Caco-2 (cell line): ENCODE measurements at regions not wholly inside any gene's neighbourhood (a gene's known extent, or its start where the extent isn't known, plus 50 kb on each side); places are given as distances from the start of the nearest gene placed in this dataset.
"Not testable (repeated sequence)": the region's sequence is repeated elsewhere in the genome, so short reads cannot be mapped to it uniquely, and the experiment has no call there.

ENCODE experiments used
- BruUV-seq: library from RNA; stranded (reverse); fragments of 400-500 nt; replicated peaks from 2 replicates; lab custom pipeline; 2021; lab: Mats Ljungman, UMichigan
- CTCF ChIA-PET: fragments of 300-600 bp; sonication (Branson Sonifier 250); formaldehyde crosslinking; loops from one replicate; lab custom pipeline; 2022; ENCODE audit warnings: antibody characterized with exemption; lab: Charles Lee
- POLR2A ChIA-PET: fragments of 300-600 bp; sonication (Branson Sonifier 250); formaldehyde crosslinking; loops from one replicate; lab custom pipeline; 2022; ENCODE audit warnings: antibody characterized with exemption; lab: Charles Lee
- DNase-seq, 2 experiments: peaks; one replicate each; pipeline versions ENCODE4 v3.0.0 to v3.0.0-alpha.2; 2020 to 2022
- H3K27me3 ChIP-seq: replicated peaks from 2 replicates; pipeline ENCODE4 v1.6.0; 2011; ENCODE audit warnings: low read length; ENCODE audit not compliant: control insufficient read depth, insufficient read depth
- H3K36me3 ChIP-seq: 2 replicates; pipeline ENCODE4 v1.5.1; 2011; ENCODE audit warnings: low read length; ENCODE audit not compliant: control insufficient read depth, insufficient read depth
- H3K4me1 ChIP-seq: fragments of 250-450 bp; sonication (Bioruptor Pico); 2 replicates; pipeline ENCODE4 v1.5.1; 2020; ENCODE audit warnings: mild to moderate bottlenecking
- H3K4me3 ChIP-seq: 2 replicates; pipeline ENCODE4 v1.5.1; 2011; ENCODE audit warnings: low read depth, mild to moderate bottlenecking, control low read depth, low read length
- H3K9me3 ChIP-seq: fragments of 250-450 bp; sonication (Bioruptor Pico); 2 replicates; pipeline ENCODE4 v1.5.1; 2020; ENCODE audit warnings: mild to moderate bottlenecking, moderate library complexity
- H3K27ac Mint-ChIP-seq: one replicate; pipeline ENCODE4 v1.8.0; 2022; ENCODE audit warnings: mixed read lengths; ENCODE audit not compliant: unreplicated experiment
- H3K27me3 Mint-ChIP-seq: one replicate; pipeline ENCODE4 v1.8.0; 2022; ENCODE audit warnings: mixed read lengths; ENCODE audit not compliant: insufficient read depth, unreplicated experiment
- H3K36me3 Mint-ChIP-seq: one replicate; pipeline ENCODE4 v1.8.0; 2022; ENCODE audit warnings: mild to moderate bottlenecking, mixed read lengths; ENCODE audit not compliant: insufficient read depth, unreplicated experiment
- H3K4me1 Mint-ChIP-seq: one replicate; pipeline ENCODE4 v1.8.0; 2022; ENCODE audit warnings: low read depth, mixed read lengths; ENCODE audit not compliant: unreplicated experiment
- H3K4me3 Mint-ChIP-seq: one replicate; pipeline ENCODE4 v1.8.0; 2022; ENCODE audit warnings: mild to moderate bottlenecking, moderate library complexity, mixed read lengths; ENCODE audit not compliant: unreplicated experiment
- H3K9me3 Mint-ChIP-seq: one replicate; pipeline ENCODE4 v1.8.0; 2022; ENCODE audit warnings: mixed read lengths; ENCODE audit not compliant: unreplicated experiment
- intact Hi-C: fragments of 100-400 bp; cut with micrococcal nuclease; formaldehyde crosslinking; loops from one replicate; pipeline ENCODE4 v1.10.0; 2022; ENCODE audit not compliant: unreplicated experiment
- TF ChIP-seq, protein P1 (sequence below), 2 experiments: fragments of 200-600 bp in 1 of 2; IDR thresholded peaks; 1 replicate in 1 of 2; 2 replicates in 1 of 2; pipeline versions ENCODE4 v1.5.1 to v1.8.0; 2011 to 2022; ENCODE audit warnings: antibody characterized with exemption in 1 of 2, control low read depth in 1 of 2, inconsistent platforms in 1 of 2, low read depth in 1 of 2, low read length in 1 of 2, mild to moderate bottlenecking in 1 of 2, moderate library complexity in 1 of 2; ENCODE audit not compliant: insufficient read depth in 1 of 2, severe bottlenecking in 1 of 2, unreplicated experiment in 1 of 2

DNA sequence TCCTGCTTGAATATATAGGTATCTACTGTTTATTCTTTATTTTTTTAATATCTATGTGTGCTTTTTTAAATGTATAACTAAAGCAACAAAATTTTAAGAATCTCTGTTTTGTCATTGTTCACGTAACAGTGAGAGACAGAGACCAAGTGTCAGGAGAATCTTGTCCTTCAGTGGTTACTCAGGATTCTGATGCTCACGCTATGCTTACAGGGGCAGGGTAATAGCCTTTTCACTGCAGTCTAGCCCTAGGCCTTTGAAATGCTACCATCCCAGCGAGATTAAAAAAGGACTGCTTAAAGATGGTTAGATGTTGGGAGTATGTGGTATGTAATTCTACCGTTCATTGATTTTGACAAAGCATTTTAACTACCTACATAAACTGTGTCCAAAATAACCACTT, 71.6 kb upstream of the EGFR start:
- POLR2A ChIA-PET, result interaction anchor here (1.0 kb wide), 1 partner anchor 20 kb away, joined by 3 read pairs; no protein-coding TSS in a partner anchor
- peaks cover 11% of the 10 kb centered on the region for H3K4me1 ChIP-seq
- no peaks in the 10 kb centered on the region for H3K9me3 ChIP-seq
- H3K36me3 ChIP-seq, result no peaks in the 10 kb centered on the region
- peaks cover 6% of the 10 kb centered on the region for H3K4me1 Mint-ChIP-seq
- BruUV-seq, result no TSS peak
- H3K9me3 Mint-ChIP-seq, result no peaks in the 10 kb centered on the region
- H3K27me3 Mint-ChIP-seq, result no peaks in the 10 kb centered on the region
- no peak overlapping the region for H3K4me3 ChIP-seq
- intact Hi-C loops, result loop anchor here (5.0 kb wide), 1 partner anchor 120 kb away; no protein-coding TSS in a partner anchor
- peak overlapping the region; percentile 14 for H3K27ac Mint-ChIP-seq
- H3K27me3 ChIP-seq, result no peaks in the 10 kb centered on the region
- TF ChIP-seq, protein P1, sequence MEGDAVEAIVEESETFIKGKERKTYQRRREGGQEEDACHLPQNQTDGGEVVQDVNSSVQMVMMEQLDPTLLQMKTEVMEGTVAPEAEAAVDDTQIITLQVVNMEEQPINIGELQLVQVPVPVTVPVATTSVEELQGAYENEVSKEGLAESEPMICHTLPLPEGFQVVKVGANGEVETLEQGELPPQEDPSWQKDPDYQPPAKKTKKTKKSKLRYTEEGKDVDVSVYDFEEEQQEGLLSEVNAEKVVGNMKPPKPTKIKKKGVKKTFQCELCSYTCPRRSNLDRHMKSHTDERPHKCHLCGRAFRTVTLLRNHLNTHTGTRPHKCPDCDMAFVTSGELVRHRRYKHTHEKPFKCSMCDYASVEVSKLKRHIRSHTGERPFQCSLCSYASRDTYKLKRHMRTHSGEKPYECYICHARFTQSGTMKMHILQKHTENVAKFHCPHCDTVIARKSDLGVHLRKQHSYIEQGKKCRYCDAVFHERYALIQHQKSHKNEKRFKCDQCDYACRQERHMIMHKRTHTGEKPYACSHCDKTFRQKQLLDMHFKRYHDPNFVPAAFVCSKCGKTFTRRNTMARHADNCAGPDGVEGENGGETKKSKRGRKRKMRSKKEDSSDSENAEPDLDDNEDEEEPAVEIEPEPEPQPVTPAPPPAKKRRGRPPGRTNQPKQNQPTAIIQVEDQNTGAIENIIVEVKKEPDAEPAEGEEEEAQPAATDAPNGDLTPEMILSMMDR (IDR thresholded peaks at IDR 0.05; ENCODE audit: insufficient read depth in 1 of 2, low read depth in 1 of 2, low read length in 1 of 2, severe bottlenecking in 1 of 2, unreplicated experiment in 1 of 2), result no peak
- no peaks in the 10 kb centered on the region for H3K36me3 Mint-ChIP-seq
- no peak for DNase-seq
- CTCF ChIA-PET, result interaction anchor here (1.5 kb wide), 1 partner anchor 233 kb away, joined by 3 read pairs; no protein-coding TSS in a partner anchor
- no peak overlapping the region for H3K4me3 Mint-ChIP-seq

DNA sequence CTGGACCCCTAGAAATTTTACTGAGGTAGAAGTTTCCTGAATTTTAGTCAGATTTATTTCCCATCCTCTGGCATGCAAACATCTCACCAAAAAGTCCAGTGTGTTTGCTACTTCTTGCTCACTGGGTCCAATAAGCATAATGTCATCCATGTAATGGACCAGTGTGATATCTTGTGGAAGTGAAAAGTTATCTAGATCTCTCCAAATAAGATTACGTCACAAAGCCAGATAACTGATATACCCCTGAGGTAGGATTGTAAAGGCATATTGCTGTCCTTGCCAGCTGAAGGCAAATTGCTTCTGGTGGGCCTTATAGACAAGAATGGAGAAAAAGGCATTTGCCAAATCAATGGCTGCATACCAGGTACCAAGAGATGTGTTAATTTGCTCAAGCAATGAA, 69.3 kb upstream of the EGFR start:
- H3K27me3 ChIP-seq, H3K36me3 ChIP-seq, DNase-seq, H3K4me1 Mint-ChIP-seq, POLR2A ChIA-PET, BruUV-seq, H3K36me3 Mint-ChIP-seq, H3K27me3 Mint-ChIP-seq, H3K4me3 ChIP-seq, H3K4me3 Mint-ChIP-seq, CTCF ChIA-PET, H3K9me3 Mint-ChIP-seq, H3K27ac Mint-ChIP-seq, H3K9me3 ChIP-seq: not testable (repeated sequence)
- peaks cover 11% of the 10 kb centered on the region for H3K4me1 ChIP-seq
- intact Hi-C loops, result loop anchor here (5.0 kb wide), 1 partner anchor 118 kb away; no protein-coding TSS in a partner anchor

DNA sequence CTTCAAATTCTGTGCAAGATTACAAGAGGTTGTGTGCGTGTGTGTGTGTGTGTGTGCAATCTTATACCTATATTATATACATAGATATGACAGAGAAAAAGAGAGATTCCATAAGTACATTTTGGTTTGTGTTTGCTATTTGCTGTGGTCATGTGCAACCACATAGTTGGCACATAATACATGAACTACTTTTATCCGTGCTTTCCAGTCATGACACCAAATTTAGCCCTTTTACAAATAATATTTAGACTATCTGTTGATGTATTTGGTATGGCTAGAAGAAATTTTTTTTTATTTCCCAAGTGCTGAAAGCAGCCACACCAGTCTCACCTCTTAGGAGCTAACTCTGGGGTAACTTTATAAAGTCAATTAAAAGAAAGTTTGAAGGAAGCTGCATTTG, 63.5 kb upstream of the EGFR start:
- POLR2A ChIA-PET, result no interaction called here
- H3K9me3 ChIP-seq, result no peaks in the 10 kb centered on the region
- CTCF ChIA-PET, result no interaction called here
- no peak for DNase-seq
- TF ChIP-seq, protein P1 (IDR thresholded peaks at IDR 0.05; ENCODE audit: insufficient read depth in 1 of 2, low read depth in 1 of 2, low read length in 1 of 2, severe bottlenecking in 1 of 2, unreplicated experiment in 1 of 2), result no peak
- H3K4me1 ChIP-seq, result no peaks in the 10 kb centered on the region
- Mint-ChIP-seq H3K9me3 (no peaks in the 10 kb centered on the region), H3K4me3 (no peak overlapping the region), H3K4me1 (no peaks in the 10 kb centered on the region), H3K27me3 (no peaks in the 10 kb centered on the region), H3K27ac (no peak overlapping the region), H3K36me3 (no peaks in the 10 kb centered on the region)
- no peaks in the 10 kb centered on the region for H3K27me3 ChIP-seq
- intact Hi-C loops, result no loop called here
- no TSS peak for BruUV-seq
- H3K4me3 ChIP-seq, result no peak overlapping the region
- no peaks in the 10 kb centered on the region for H3K36me3 ChIP-seq
